Daoy (cell line): ENCODE measurements at regions not wholly inside any gene's neighbourhood (a gene's known extent, or its start where the extent isn't known, plus 50 kb on each side); places are given as distances from the start of the nearest gene placed in this dataset.
"Not testable (repeated sequence)": the region's sequence is repeated elsewhere in the genome, so short reads cannot be mapped to it uniquely, and the experiment has no call there.

Source experiments
- DNase-seq: peaks from one replicate; pipeline ENCODE4 v3.0.0-alpha.2; 2015; ENCODE audit warnings: low read depth

GRCh38 chr9:64920147-64920546 lies 364.9 kb downstream of the FOXD4L5 start:
- not testable (repeated sequence) for DNase-seq

- not testable (repeated sequence) for DNase-seq
Measured at GRCh38 chr9:64888643-64889042, 396.4 kb downstream of the FOXD4L5 start.

- peak; percentile 14 for DNase-seq
Measured at GRCh38 chr9:64870594-64870993, 414.4 kb downstream of the FOXD4L5 start.
